ENCODE measurements at regions not wholly inside any gene's neighbourhood (a gene's known extent, or its start where the extent isn't known, plus 50 kb on each side); places are given as distances from the start of the nearest gene placed in this dataset.

DNA sequence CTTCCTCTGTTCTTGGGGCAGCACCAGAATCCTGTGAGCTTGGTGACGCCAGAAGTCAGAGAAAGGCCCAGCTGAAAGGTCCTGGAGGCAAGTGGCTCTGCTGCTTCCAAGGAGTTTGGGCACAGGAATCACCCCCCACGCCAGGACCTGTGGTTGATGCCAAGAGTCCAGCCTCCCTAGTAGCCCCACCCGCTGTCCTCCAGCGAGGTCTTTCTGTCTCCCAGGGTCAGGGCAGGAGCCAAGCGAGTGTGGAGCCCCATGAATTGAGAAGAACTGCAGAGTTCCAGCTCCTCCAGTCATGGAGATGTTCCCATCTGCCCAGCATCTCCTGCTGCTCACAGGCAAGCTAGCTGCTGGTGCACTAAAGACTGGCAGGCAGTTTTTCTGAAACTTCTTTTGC is 631.7 kb upstream of the MGMT start:
- DNase-seq, result no peak

DNA sequence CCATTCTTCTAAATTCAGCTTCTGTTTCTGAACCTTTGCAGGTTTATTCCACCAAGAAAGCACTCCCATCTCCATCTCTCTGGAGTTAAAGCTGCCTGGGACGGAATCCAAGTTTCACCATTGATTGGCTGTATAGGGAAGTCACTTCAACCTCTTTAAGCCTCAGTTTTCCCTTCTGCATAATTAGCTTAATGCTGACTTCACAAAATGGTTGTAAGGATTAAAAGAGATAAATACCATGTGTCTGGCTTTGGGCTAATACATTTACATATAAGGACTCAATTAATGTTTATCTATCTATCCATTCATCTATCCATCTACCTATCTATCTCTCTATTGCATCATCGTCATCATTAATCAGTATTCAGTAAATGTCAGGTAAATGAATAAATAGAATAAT is 629.6 kb upstream of the MGMT start:
- no peak for DNase-seq

DNA sequence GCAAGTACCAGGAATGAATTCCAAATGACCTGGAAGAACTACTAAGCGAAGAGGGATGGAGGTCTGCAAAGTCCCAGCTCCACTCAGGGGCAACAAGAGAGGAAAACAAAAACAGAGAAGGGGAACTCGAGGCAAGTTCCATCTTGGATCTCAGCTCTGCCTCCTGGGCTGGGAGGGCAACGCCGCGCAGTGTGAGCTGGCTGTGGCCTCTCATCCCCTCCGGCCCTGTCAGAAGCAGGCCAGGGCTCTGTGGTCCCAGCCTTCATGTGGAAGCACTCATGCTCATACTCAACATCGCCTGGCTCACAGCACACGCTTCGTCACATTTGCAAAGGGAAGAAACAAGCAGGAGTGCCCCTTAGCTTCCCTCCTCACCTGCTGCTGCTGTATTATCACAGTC is 627.9 kb upstream of the MGMT start:
- no peak for DNase-seq

DNA sequence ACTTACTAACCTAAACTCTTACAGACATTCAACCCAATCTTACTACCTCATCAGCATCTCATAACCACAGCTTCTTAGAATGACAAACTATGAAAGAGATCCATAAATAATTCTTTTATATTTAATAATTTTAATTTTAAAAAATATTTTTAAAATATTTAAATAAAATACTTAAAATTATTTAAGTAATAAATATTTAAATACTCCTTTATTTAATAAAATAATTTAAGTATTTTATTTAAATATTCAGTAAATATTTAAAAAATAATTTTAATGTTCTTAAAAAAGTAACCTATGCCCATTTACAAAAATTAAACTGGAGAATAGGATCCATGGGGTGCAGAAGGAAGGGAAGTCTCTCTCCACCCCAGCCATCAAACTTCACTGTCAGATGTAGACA is 627.3 kb upstream of the MGMT start:
- no peak for DNase-seq

DNA sequence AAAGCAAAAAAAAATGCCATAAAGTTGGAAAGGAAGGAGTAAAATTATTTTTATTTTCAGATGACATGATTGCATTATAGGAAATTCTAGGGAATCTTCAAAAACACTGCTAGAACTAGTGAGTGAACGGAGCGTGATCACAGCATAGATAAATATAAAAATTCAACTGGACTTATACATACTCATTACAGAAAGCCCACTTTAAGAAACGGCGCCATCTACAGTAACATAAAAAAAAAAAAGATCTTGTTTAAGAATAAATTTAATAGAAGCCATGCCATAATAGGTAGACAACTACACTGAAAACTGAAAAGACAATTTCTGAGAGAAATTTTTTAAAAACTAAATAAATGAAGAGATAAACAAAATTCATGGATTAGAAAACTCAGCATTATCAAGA is 623.1 kb upstream of the MGMT start:
- no peak for DNase-seq

DNA sequence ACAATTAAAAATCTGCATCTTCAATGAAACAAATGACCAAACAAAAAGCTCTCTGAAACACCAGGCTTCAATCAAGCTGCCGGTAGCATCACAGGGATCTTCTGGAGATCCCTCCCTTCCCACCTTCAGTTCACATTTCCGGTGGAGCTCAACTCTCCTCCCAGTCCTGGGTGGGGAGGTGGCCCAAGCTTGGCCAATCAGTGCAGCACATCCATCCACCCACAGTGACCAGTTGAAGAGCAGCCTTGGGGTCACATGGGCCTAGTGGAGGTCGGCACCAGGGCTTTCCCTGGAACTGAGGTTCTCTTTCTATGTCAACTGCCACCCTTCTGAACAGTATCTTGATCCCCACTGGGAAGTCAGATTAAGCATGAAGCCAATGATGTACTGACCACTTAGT is 620.1 kb upstream of the MGMT start:
- no peak for DNase-seq

DNA sequence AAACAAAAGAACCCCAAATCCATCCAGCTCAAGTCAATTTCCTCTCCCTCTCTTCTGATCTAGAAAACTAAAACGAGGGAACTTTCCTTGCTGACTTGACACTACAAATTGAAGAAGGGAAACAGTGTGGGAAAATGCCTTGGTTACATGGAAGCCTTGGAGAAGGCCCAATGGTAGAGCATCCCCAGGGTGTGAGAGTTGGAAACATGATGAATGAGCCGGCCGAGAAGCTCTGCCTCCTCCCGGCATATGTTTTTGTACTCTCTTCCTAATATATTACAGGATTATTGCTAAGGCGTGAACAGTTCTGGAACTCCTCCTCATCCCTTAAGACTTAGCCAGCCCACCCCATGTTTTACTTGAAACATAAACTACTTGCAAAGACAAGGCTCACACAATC is 618.2 kb upstream of the MGMT start:
- DNase-seq, result no peak

DNA sequence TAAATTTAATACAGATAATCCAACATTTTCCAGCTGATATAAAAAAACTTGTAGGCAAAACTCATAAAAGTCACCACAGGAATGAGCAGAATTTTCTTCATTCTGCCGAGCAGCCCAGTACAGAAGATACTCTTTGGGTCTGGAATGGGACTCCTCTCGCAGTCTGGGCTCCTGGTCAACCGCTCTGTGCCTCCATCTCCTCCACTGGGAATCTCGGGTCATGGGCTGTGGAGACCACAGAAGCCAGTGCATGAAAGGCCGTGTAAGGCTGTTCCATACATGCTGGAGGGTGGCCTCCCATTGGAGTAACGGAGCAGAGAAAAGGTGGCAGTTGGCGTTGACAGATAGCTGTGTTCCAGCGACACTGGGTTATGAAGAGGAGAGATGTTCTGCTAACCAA is 616.4 kb upstream of the MGMT start:
- no peak for DNase-seq

DNA sequence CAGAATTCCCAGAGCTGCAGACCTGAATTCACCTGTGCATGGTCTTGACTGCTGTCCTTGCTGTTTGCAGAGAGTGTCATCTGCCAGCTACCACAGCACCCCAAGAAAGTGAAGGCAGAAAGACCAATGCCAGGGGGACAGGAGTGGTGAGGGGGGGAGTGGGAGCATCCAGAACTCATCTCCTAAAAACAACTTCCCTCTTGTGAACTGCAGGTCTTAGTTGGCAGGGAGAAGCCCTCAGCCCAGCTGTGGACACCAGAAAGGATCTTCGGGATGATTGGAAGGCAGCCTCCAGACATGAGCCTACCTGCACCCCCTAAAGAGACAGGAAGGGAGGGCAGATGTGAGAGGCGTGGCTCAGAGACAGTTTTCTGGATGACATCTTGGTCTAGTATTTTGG is 615.8 kb upstream of the MGMT start:
- DNase-seq, result no peak

DNA sequence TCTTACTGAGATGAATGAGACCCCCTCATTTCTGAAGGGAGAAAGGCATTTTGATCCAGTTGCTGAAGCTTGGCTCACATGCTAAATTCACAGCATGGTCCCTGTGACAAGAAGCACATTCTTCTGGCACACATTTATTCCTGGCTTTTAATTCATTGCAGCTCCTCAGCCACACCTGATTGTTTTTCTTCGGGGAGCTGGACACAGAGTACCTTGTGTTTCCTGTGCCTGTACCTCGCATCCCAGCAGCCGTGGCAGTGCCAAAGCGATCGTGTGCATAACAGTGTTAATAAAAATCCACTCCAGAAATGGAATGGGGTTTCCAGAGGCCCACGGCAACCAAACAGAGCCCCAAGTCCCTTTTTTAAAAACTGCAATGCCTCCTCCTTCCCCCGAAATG is 615.3 kb upstream of the MGMT start:
- DNase-seq, result no peak

DNA sequence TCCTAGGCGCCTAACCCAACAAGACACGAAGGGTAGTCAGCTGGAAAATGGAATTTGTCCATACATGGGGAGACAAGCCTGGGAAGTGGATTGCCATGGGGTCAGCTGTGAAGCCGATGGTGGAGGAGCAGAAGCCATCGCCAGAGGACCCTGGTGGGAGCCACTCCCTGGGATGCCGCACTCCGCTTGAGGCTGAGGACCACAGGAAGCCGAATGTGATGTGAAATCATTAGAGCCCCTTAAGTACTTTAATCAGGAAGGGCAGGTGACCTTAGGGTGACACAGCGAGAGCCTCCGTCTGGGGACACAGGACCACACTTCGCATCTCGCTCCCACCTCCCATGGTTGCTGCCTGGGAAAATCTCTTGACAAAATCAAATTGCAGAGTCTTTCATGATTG is 614.6 kb upstream of the MGMT start:
- DNase-seq, result no peak

DNA sequence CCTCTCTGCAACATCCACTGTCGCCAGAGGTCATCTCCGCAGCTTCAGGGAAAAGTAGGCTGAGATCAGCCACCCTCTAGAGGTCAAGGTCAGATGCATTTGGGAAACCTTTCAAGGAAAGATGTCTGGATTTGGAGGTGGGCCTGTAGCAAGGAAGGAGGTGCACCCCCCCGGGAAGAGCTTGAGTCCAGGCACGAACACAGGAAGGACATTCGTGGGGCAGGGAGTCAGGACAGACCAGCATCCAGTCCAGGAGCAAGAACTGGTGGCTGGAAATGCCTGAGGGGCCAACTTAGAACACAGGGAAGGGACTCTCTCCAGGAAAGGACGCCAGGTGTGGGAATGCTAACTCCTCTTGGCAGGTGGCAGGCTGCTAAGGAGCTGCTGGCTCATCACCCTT is 614.1 kb upstream of the MGMT start:
- DNase-seq, result no peak

DNA sequence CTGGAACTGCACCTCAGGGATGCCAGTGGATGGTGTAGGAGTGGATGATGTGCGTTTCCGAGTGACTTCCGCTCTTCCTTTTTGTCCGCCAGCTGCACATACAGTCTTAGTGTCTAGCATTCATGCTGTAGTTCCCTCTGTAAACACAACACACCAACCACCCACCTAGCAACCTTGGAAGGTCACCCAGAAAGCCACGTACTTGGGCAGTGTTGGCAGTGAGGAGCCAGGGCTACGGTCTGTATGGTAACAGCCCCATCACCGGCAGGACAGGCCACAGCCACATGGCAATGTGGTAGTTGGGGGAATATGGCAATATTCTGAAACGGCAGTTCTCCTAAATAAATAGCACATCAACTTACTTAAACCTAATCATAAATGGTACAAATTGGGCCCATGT is 613.5 kb upstream of the MGMT start:
- no peak for DNase-seq

DNA sequence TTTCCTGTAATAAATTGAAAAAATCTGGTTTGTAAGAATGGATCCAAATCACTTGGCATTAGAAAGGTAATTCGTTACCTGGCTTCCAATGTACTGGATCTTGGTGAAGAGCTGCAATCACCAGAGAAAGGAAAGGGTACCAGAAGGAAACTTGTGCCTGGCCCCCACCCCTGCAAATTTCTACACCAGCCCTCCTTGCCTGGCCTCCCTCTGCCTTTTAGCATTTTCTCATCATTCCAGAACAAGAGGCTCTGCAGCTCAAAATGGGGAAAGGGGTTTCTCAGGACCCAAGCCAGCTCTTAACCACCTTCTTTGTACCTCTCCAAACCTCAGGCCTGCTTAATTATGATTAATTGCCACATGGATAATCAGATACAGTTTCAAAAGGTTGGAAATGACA is 612.8 kb upstream of the MGMT start:
- no peak for DNase-seq

DNA sequence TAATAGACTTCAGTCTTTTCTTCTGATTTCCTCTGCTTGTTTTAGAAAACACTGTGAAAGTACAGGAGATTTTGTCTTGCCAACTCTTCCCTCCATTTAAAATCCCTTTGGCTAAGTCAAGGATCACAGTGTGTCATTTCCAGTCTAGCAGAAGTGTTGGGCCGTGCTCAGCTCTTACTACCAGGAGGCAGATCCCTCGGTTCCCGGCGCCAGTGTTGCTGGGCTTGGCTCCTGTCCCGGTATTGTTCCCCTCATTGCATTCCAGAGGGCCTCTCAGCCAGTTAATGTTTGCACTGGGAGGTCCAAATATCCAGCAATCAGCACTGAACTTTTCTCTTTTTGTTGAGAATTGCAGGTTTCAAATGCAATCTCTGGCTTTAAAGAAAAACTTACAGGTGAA is 612.1 kb upstream of the MGMT start:
- no peak for DNase-seq

DNA sequence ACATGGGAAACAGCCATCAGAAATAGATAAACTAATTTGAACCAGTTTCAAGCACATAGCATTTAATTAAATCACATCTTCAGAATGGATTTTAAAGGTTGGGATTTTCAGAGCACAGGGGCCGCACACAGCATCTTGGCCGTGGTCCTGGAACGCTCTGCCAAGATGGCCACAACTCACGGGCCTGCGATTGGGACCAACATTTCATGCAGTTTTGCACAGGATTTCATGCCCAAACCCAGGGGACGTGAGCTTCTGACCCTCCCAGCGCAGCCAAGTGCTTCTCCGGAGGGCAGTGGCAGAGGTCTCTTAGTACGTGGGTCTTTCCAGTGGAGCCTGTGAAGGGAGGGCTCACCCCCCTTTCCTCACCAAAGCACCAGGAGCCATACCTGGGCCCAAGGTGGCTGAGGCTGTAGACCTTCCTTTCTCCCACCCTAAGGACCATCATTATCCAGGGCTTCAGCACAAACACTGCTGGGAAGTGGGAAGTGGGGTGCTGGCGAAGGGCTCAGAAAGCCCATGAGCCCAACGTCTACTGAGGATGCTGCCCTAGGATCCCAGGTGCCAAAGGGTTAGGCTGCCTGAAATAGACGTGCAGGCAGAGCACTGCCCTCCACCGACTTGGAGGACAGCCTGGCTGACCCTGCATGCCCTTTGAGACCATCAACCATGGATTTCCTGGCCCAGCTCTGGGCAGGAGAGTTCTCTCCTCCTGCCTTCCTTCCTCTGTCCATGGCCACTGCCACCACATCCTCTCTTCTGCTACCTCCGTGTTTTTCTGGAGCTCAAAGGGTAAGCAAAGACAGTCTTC is 611.2 kb upstream of the MGMT start:
- no peak for DNase-seq

DNA sequence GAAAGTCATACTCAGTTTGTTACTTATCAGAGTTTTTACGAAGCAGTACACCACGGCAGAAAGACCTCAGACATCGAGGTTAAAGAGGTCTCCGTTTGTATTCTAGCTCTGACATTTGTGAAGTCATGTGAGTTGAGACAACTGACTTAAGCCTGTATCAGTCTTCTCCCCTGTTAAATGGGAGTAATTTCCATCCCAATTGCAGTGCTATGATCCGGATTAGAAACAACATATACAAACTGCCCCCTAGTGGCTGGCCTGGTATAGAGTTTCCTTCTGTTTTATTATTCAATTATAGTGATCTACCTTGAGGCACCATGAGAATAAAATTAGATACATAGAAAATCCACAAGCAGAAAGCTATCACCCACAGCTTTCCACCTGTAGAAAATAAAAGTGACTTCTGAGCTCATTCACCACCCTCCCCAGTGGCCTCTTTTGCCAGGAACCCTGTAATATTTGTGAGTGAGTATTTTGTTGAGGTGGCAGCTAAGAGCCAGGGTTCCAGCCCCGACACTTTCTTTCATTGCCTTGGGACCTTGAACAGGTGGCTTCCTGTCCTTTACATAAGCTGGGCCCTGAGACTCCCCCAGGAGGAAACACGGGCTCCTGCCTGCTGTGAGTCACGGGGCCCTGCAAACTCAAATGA is 607.2 kb upstream of the MGMT start:
- no peak for DNase-seq

DNA sequence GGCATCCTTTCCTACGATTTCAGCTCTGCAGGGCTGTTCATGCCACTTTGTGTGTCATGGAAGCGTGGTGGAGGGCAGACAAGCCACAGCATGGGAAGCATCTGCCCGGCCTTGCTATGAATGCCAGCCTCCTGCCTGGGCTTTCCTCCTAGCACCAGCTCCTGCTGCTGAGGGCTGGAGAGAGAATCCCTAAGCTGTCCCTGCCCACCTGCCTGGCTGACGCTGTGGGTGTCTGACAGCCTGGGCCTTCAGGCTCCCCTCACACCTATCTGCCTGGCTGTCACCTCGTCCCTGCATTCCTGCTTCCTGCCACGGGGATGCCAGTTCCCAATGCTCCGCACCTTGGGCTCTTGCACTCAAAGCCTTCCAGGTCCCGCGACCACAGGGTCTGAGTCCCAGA is 606.5 kb upstream of the MGMT start:
- no peak for DNase-seq

DNA sequence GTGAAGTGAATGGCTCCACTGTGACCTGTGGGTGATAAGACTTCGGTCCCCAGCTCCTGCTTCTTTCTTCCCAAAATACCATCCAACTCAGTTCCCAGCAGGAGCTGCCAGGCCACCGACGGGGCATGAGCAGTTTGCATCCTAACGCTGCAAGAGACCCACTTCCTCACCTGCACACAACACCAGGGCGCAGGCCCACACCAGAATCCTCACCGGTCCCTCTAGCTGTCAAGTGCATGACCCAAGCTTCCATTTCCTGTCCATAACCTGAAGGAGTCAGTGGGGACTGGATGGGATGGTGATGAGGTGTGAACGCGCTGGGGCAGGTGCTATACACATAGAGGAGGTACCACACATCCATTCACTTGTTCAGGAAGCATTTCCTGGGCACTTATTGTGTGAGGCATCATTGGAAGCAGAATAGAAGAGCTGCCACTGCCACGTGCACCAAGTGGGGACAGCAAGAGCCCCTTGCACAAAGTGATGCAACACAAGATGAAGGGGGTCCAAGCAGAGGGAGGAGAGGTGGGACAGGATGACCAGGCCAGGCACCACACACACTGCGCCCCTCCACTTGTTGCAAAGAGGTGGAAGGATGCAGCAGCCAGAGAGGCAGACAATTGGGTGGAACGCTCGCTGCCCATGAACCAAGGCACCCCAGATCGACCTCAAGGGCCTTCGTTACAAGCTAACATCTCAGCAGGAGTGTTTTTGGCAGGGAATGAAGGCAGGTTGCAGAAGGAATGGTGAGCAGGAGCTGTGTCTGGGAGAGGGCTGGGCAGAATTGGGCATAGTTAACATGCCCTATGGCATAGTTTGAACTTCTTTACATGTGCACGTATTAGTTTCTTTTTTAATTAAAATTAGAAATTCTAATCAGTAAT is 605.8 kb upstream of the MGMT start:
- no peak for DNase-seq

DNA sequence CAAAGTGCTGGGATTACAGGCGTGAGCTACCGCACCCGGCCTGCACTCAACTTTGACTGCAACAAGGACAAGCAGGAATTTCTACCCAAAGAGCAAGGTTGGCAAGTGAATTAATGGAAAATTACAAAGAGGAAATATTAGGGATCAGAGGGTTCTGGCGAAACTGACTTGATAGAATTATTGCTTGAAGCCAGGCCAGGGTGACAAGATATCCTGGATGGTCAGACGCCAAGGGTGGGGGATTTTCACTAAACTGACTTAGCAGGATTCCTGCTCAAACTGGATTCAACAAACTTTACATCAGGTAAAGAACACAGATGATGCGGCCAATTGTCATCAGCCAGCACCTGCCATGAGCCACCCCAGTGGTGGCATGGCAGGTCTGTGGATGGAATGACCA is 603.6 kb upstream of the MGMT start:
- DNase-seq, result no peak

DNA sequence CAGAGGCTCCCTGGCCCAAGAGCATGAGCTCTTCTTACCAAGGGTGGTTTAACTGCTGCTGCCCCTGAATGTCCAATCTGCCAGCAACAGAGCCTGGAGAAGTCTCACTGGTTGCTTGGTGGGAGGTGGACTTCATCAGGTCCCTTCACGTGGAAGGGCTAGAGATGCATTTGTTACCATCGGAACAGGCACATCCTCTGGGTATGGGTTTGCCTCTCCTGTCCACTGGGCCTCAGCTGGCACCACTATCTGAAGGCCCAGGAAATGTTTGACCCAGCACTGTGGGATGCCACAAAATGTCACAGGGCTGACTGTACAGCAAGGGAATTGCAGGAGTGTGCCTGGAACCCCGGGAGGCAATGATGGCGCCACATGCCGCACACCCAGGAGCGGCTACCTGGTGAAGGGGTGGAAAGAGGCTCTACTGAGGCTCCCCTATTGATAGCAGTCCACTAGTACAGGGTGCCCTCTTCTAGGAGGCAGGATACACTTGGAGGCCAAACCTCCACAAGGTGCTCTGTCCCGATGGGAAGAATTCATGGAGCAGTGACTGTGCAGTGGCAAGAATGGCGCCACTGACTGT is 603.1 kb upstream of the MGMT start:
- DNase-seq, result no peak

DNA sequence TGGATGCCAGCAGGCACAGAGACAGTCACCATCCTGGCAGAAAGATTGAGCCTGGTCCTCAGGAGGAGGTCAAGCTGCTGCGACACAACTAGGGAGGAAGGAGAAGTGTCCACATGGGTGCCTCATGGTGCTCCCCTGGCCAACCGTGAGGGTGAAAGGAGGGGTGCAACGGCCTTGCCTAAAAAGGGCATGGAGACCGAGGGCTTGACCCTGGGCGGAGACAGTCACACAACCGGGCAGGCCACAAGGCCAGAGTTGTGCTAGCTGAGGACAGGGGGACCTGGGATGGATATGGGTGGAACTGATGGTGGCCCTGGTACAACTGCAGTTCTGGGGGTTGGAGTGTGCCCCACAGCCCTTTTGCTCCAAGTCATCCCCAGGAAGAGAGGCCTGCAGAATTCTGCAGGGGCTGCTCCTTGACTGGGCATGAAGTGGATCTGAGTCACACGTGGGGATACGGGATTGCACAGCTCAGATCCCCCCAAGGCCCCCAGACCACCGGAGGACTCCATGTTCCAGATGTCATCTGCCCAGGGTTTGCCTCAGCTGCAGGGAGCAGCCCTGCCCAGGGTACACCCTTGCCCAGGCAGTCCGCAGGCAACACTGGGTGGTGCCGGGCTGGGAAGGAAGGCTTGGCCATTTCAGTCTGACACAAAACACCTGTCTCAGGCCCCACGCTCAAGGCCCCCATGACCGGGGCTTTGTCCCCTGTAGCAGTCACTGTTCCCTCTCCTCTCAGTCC is 602.3 kb upstream of the MGMT start:
- no peak for DNase-seq

Data from CD4-positive, alpha-beta T cell treated with Interleukin-15 for 1 hour (primary cell).